H1 (cell line): ENCODE measurements at regions not wholly inside any gene's neighbourhood (a gene's known extent, or its start where the extent isn't known, plus 50 kb on each side); places are given as distances from the start of the nearest gene placed in this dataset.

Experiments
- CTCF ChIA-PET: fragments of 300-600 bp; sonication (Branson Sonifier 250); formaldehyde crosslinking; loops from one replicate; lab custom pipeline; 2021; ENCODE audit not compliant: partially characterized antibody; lab: Charles Lee
- POLR2A ChIA-PET: fragments of 300-600 bp; sonication (Branson Sonifier 250); formaldehyde crosslinking; loops from one replicate; lab custom pipeline; 2021; ENCODE audit warnings: inconsistent platforms; ENCODE audit not compliant: partially characterized antibody; lab: Charles Lee
- DNase-seq, 2 experiments: peaks; one replicate each; pipeline versions ENCODE4 v3.0.0 to v3.0.0-alpha.2; 2010 to 2022; ENCODE audit warnings: low spot score in 2 of 2, low read depth in 1 of 2, mixed read lengths in 1 of 2
- FAIRE-seq: peaks from 2 replicates; lab custom pipeline; 2011; peaks lifted over from hg19 to GRCh38; lab: Jason Lieb, UNC
- H2AFZ ChIP-seq: 2 replicates; pipeline ENCODE4 v1.8.1; 2012; ENCODE audit warnings: low read length, inconsistent platforms
- H2AK5ac ChIP-seq: 2 replicates; pipeline ENCODE4 v1.6.1; 2013; ENCODE audit warnings: low read depth, low read length
- H2BK120ac ChIP-seq: replicated peaks from 2 replicates; pipeline ENCODE3; 2013; ENCODE audit warnings: low read depth, low read length, inconsistent platforms
- H2BK12ac ChIP-seq: 2 replicates; pipeline ENCODE4 v1.6.1; 2013; ENCODE audit warnings: low read depth, low read length
- H2BK15ac ChIP-seq: 2 replicates; pipeline ENCODE4 v1.6.1; 2013; ENCODE audit warnings: low read length
- H2BK20ac ChIP-seq: 2 replicates; pipeline ENCODE4 v1.6.1; 2013; ENCODE audit warnings: low read length
- H2BK5ac ChIP-seq: 2 replicates; pipeline ENCODE4 v1.6.1; 2013; ENCODE audit warnings: low read depth, low read length
- H3K14ac ChIP-seq: 2 replicates; pipeline ENCODE4 v1.6.1; 2013; ENCODE audit warnings: inconsistent platforms; ENCODE audit not compliant: insufficient read length
- H3K18ac ChIP-seq: 2 replicates; pipeline ENCODE4 v1.6.1; 2013; ENCODE audit warnings: low read length; ENCODE audit errors: extremely low read depth
- H3K23ac ChIP-seq: 2 replicates; pipeline ENCODE4 v1.6.1; 2013; ENCODE audit warnings: inconsistent platforms; ENCODE audit not compliant: insufficient read length
- H3K23me2 ChIP-seq: 2 replicates; pipeline ENCODE4 v1.6.1; 2013; ENCODE audit warnings: low read depth, low read length
- H3K27ac ChIP-seq: 2 replicates; pipeline ENCODE4 v1.6.1; 2011; ENCODE audit warnings: low read depth, low read length, inconsistent platforms
- H3K27me3 ChIP-seq, 4 experiments: replicated peaks in 1 of 4; 1 replicate in 1 of 4; 2 replicates in 3 of 4; pipeline versions ENCODE4 v1.6.1 to v1.8.1; 2011 to 2013; ENCODE audit warnings: low read length in 3 of 4, mild to moderate bottlenecking in 3 of 4, inconsistent platforms in 2 of 4, mixed read lengths in 2 of 4, moderate library complexity in 1 of 4; ENCODE audit not compliant: control insufficient read depth in 3 of 4, insufficient read depth in 3 of 4; ENCODE audit errors: extremely low read depth in 1 of 4
- H3K36me3 ChIP-seq, 4 experiments: 2 replicates each; pipeline versions ENCODE4 v1.6.1 to v1.8.1; 2011 to 2013; ENCODE audit warnings: mild to moderate bottlenecking in 4 of 4, low read length in 3 of 4, moderate library complexity in 2 of 4, control low read depth in 1 of 4, inconsistent platforms in 1 of 4; ENCODE audit not compliant: insufficient read depth in 4 of 4, control insufficient read depth in 2 of 4
- H3K4ac ChIP-seq: replicated peaks from 2 replicates; pipeline ENCODE3; 2013; ENCODE audit warnings: low read length, low read depth, mixed read lengths, inconsistent platforms; ENCODE audit not compliant: insufficient read length
- H3K4me1 ChIP-seq, 4 experiments: replicated peaks in 1 of 4; 1 replicate in 1 of 4; 2 replicates in 3 of 4; pipeline versions ENCODE4 v1.6.1 to v1.8.1; 2011 to 2013; ENCODE audit warnings: low read length in 3 of 4, inconsistent platforms in 2 of 4, mixed read lengths in 1 of 4; ENCODE audit not compliant: insufficient read depth in 4 of 4, control insufficient read depth in 3 of 4
- H3K4me2 ChIP-seq, 2 experiments: 2 replicates each; pipeline versions ENCODE4 v1.6.1 to v1.8.1; 2011 to 2013; ENCODE audit warnings: low read depth in 2 of 2, low read length in 2 of 2, control low read depth in 1 of 2, inconsistent platforms in 1 of 2, mild to moderate bottlenecking in 1 of 2; ENCODE audit not compliant: insufficient read depth in 1 of 2
- H3K4me3 ChIP-seq, 4 experiments: fragments of 200-600, 300-600 bp in 1 of 4; sonication (generic), shearing (Covaris generic), sonication (Bioruptor Twin) in 1 of 4; 2 replicates each; pipeline versions ENCODE4 v1.5.1 to v1.8.1; 2011 to 2016; ENCODE audit warnings: low read length in 4 of 4, low read depth in 3 of 4, control low read depth in 2 of 4, inconsistent platforms in 2 of 4, mild to moderate bottlenecking in 2 of 4, mixed read lengths in 1 of 4, moderate library complexity in 1 of 4; ENCODE audit not compliant: insufficient read depth in 2 of 4; ENCODE audit errors: extremely low read depth in 1 of 4
- H3K56ac ChIP-seq: replicated peaks from 2 replicates; pipeline ENCODE3; 2013; ENCODE audit warnings: low read depth, mild to moderate bottlenecking, mixed read lengths, low read length, inconsistent platforms; ENCODE audit not compliant: insufficient read length
- H3K79me1 ChIP-seq: 2 replicates; pipeline ENCODE4 v1.6.1; 2013; ENCODE audit warnings: low read depth, low read length, control low read depth
- H3K79me2 ChIP-seq, 2 experiments: 2 replicates each; pipeline versions ENCODE4 v1.6.1 to v1.8.1; 2012 to 2013; ENCODE audit warnings: low read length in 2 of 2, mild to moderate bottlenecking in 2 of 2, inconsistent platforms in 1 of 2; ENCODE audit not compliant: insufficient read depth in 2 of 2, control insufficient read depth in 1 of 2
- H3K9ac ChIP-seq, 4 experiments: replicated peaks in 1 of 4; 1 replicate in 1 of 4; 2 replicates in 3 of 4; pipeline versions ENCODE4 v1.6.1 to v1.8.1; 2011 to 2013; ENCODE audit warnings: low read depth in 3 of 4, low read length in 3 of 4, control low read depth in 2 of 4, mild to moderate bottlenecking in 2 of 4, moderate library complexity in 2 of 4, inconsistent platforms in 1 of 4; ENCODE audit errors: extremely low read depth in 1 of 4
- H3K9me3 ChIP-seq, 2 experiments: 2 replicates each; pipeline versions ENCODE4 v1.6.1 to v1.8.1; 2012 to 2013; ENCODE audit warnings: mild to moderate bottlenecking in 2 of 2, moderate library complexity in 2 of 2, control low read depth in 1 of 2, inconsistent platforms in 1 of 2, low read depth in 1 of 2, low read length in 1 of 2, mixed read lengths in 1 of 2; ENCODE audit not compliant: insufficient read depth in 2 of 2
- H4K20me1 ChIP-seq, 2 experiments: replicated peaks in 1 of 2; 2 replicates each; pipeline versions ENCODE3 to v1.8.1; 2011 to 2013; ENCODE audit warnings: inconsistent platforms in 2 of 2, low read length in 2 of 2, mild to moderate bottlenecking in 1 of 2; ENCODE audit not compliant: insufficient read depth in 2 of 2, control insufficient read depth in 1 of 2
- H4K5ac ChIP-seq: 2 replicates; pipeline ENCODE4 v1.6.1; 2013; ENCODE audit warnings: low read length, low read depth, mixed read lengths, inconsistent platforms; ENCODE audit not compliant: insufficient read length
- H4K8ac ChIP-seq: 2 replicates; pipeline ENCODE4 v1.8.0; 2013; ENCODE audit warnings: mild to moderate bottlenecking, moderate library complexity, low read length, inconsistent platforms; ENCODE audit not compliant: insufficient read depth; ENCODE audit errors: extremely low read depth
- H4K91ac ChIP-seq: replicated peaks from 2 replicates; pipeline ENCODE3; 2013; ENCODE audit warnings: low read length, mixed read lengths, inconsistent platforms; ENCODE audit not compliant: insufficient read length
- ASH2L ChIP-seq: fragments of 200-600, 300-600 bp; sonication (generic); IDR thresholded peaks from one replicate; pipeline ENCODE4 v1.7.1; 2017; ENCODE audit warnings: low read length
- ATF3 ChIP-seq: IDR thresholded peaks from 2 replicates; pipeline ENCODE4 v1.6.1; 2011; ENCODE audit warnings: low read depth, mild to moderate bottlenecking, low read length; ENCODE audit not compliant: insufficient read depth
- GTF2F1 ChIP-seq: IDR thresholded peaks from 2 replicates; pipeline ENCODE4 v1.6.1; 2012; ENCODE audit warnings: low read depth, low read length, improper control_type of control experiment, borderline replicate concordance
- KDM1A ChIP-seq: fragments of 200-600, 300-600 bp; sonication (generic); IDR thresholded peaks from 2 replicates; pipeline ENCODE4 v1.7.1; 2016; ENCODE audit warnings: mild to moderate bottlenecking, low read length, borderline replicate concordance
- KDM4A ChIP-seq: IDR thresholded peaks from one replicate; pipeline ENCODE4 v1.7.1; 2012; ENCODE audit warnings: low read depth, mild to moderate bottlenecking, moderate library complexity, low read length, inconsistent platforms; ENCODE audit not compliant: severe bottlenecking
- POLR2A ChIP-seq, 2 experiments: IDR thresholded peaks; 1 replicate in 1 of 2; 2 replicates in 1 of 2; pipeline ENCODE4 v1.6.1; 2011; ENCODE audit warnings: low read depth in 2 of 2, low read length in 2 of 2, mild to moderate bottlenecking in 2 of 2; ENCODE audit errors: control extremely low read depth in 1 of 2
- RFX5 ChIP-seq: IDR thresholded peaks from 2 replicates; pipeline ENCODE4 v1.6.1; 2011; ENCODE audit warnings: low read depth, low read length, improper control_type of control experiment, borderline replicate concordance
- SAP30 ChIP-seq: fragments of 300-600 bp; sonication (generic); IDR thresholded peaks from 2 replicates; pipeline ENCODE4 v1.7.1; 2012; ENCODE audit warnings: low read length, moderate library complexity, mild to moderate bottlenecking, inconsistent platforms; ENCODE audit not compliant: insufficient read depth, insufficient replicate concordance
- SIN3A ChIP-seq, 2 experiments: IDR thresholded peaks in 1 of 2; conservative IDR thresholded peaks in 1 of 2; 2 replicates each; pipeline ENCODE4 v1.6.1; 2011 to 2012; ENCODE audit warnings: low read length in 2 of 2, improper control_type of control experiment in 1 of 2, low read depth in 1 of 2, mild to moderate bottlenecking in 1 of 2
- SIRT6 ChIP-seq: IDR thresholded peaks from one replicate; pipeline ENCODE4 v1.7.1; 2012; ENCODE audit warnings: low read length, inconsistent platforms
- SIX5 ChIP-seq: IDR thresholded peaks from 2 replicates; pipeline ENCODE4 v1.6.1; 2011; ENCODE audit warnings: mild to moderate bottlenecking, low read depth, low read length
- SP1 ChIP-seq: IDR thresholded peaks from 2 replicates; pipeline ENCODE4 v1.6.1; 2011; ENCODE audit warnings: low read depth, low read length
- WGBS, 2 experiments: shearing (Covaris generic) in 1 of 2; methylation state at CpG; one replicate each; pipeline versions ENCODE4 v1.1.6 to v1.1.7; 2013 to 2015; ENCODE audit warnings: low lambda C conversion rate in 2 of 2, mixed read lengths in 2 of 2, inconsistent platforms in 1 of 2, low coverage in 1 of 2, missing lambda C conversion rate in 1 of 2; ENCODE audit not compliant: insufficient replicate concordance in 2 of 2, insufficient coverage in 1 of 2, insufficient read length in 1 of 2; ENCODE audit errors: extremely low coverage in 1 of 2, missing lambda C conversion rate in 1 of 2; 5-methylcytosine and 5-hydroxymethylcytosine counted together

- H3K27ac ChIP-seq: no peak overlapping the region
- CTCF ChIA-PET: interaction anchor here (0.9 to 1.9 kb wide), 2 partner anchors 9 to 127 kb away, joined by 3 to 7 read pairs; no protein-coding TSS in a partner anchor
These were observed 311.1 kb upstream of the SLC7A11 start for GRCh38 chr4:138553001-138553845.

More at GRCh38 chr4:138553001-138553845, 311.1 kb upstream of the SLC7A11 start:
- Histone ChIP-seq H3K9me3 (peaks cover 0 to 4% of the 10 kb centered on the region in 2 experiments; a peak in 1 of 4 replicates), H3K79me1 (no peaks in the 10 kb centered on the region), H2BK20ac (no peak overlapping the region), H3K9ac (no peak overlapping the region), H2AK5ac (no peak overlapping the region), H2BK5ac (no peak overlapping the region), H3K14ac (no peak overlapping the region), H2AFZ (no peak overlapping the region), H3K18ac (no peak overlapping the region), H3K23ac (no peak overlapping the region), H4K20me1 (no peaks in the 10 kb centered on the region), H4K5ac (no peak overlapping the region), H3K79me2 (no peaks in the 10 kb centered on the region), H3K23me2 (no peaks in the 10 kb centered on the region), H4K91ac (no peak overlapping the region), H3K4me2 (no peak overlapping the region), H2BK12ac (no peak overlapping the region), H2BK15ac (no peak overlapping the region), H3K56ac (no peak overlapping the region), H3K4ac (no peak overlapping the region), H2BK120ac (no peak overlapping the region), H3K27me3 (no peaks in the 10 kb centered on the region), H3K4me1 (peaks cover 0 to 4% (median 0%) of the 10 kb centered on the region in 4 experiments; a peak in 1 of 7 replicates), H3K36me3 (no peaks in the 10 kb centered on the region), H4K8ac (no peak overlapping the region), H3K4me3 (no peak overlapping the region)
- TF ChIP-seq ASH2L: no peak
- TF ChIP-seq SIN3A (conservative IDR thresholded peaks at IDR 0.05 in 1 of 2, IDR thresholded peaks at IDR 0.05 in 1 of 2; ENCODE audit: low read depth in 1 of 2, low read length in 2 of 2): no peak
- TF ChIP-seq GTF2F1: no peak
- TF ChIP-seq SAP30: no peak
- TF ChIP-seq SIX5: no peak
- no peak for TF ChIP-seq POLR2A (IDR thresholded peaks at IDR 0.05; ENCODE audit: control extremely low read depth in 1 of 2, low read depth in 2 of 2, low read length in 2 of 2)
- TF ChIP-seq KDM4A: no peak
- TF ChIP-seq KDM1A: no peak
- TF ChIP-seq SIRT6: no peak
- no peak for TF ChIP-seq SP1
- TF ChIP-seq ATF3: no peak
- TF ChIP-seq RFX5: no peak
- POLR2A ChIA-PET: no interaction called here
- 94% methylated on average over 31 of the region's 49 CpGs; no CpG with 5 or more reads in 1 of the 2 experiments for WGBS, 2 experiments
- FAIRE-seq: no peak
- no peak for DNase-seq
